ENCODE measurements at regions not wholly inside any gene's neighbourhood (a gene's known extent, or its start where the extent isn't known, plus 50 kb on each side); places are given as distances from the start of the nearest gene placed in this dataset.

DNA sequence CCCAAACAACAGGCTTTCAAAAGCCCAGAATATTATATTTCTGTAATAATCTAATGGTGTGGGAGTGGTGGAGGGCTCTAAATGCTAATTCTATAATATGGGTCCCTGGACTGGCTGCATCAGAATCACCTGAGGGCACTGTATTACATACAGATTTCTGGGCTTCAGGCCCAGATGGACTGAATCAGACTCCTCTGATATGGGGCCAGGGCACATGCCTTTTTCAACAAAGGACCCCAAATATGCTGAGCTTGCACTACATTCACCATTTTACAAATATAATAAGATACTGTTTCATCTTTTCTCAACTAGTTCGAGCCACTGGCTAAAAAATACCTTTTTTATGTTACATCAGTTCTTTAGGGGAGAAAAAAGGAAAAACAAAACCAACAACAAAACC is 309.7 kb downstream of the MAP2K6 start:
- TF ChIP-seq CTCF (IDR thresholded peaks at IDR 0.05) (no peak), POLR2A (IDR thresholded peaks at IDR 0.05) (no peak)

All from gastroesophageal sphincter (tissue), 3 donors.